Neuronal stem cell (in vitro differentiated cells): ENCODE measurements at regions not wholly inside any gene's neighbourhood (a gene's known extent, or its start where the extent isn't known, plus 50 kb on each side); places are given as distances from the start of the nearest gene placed in this dataset.

Experiments used
- DNase-seq: peaks from one replicate; pipeline ENCODE4 v3.0.0-alpha.2; 2013; ENCODE audit warnings: low spot score
- H2AFZ ChIP-seq: one replicate; pipeline ENCODE4 v1.6.1; 2013; ENCODE audit warnings: mild to moderate bottlenecking, low read length, inconsistent platforms
- H2AK5ac ChIP-seq: 2 replicates; pipeline ENCODE4 v1.6.1; 2013; ENCODE audit warnings: low read depth, mild to moderate bottlenecking, inconsistent platforms, low read length, moderate library complexity, mixed read lengths
- H2BK120ac ChIP-seq: 2 replicates; pipeline ENCODE4 v1.6.1; 2013; ENCODE audit warnings: low read depth, mild to moderate bottlenecking, inconsistent platforms, low read length, moderate library complexity, mixed read lengths
- H2BK12ac ChIP-seq: one replicate; pipeline ENCODE4 v1.6.1; 2013; ENCODE audit warnings: low read length, inconsistent platforms
- H2BK15ac ChIP-seq: 2 replicates; pipeline ENCODE4 v1.6.1; 2013; ENCODE audit warnings: mild to moderate bottlenecking, low read length, inconsistent platforms, mixed read lengths
- H2BK5ac ChIP-seq: one replicate; pipeline ENCODE4 v1.6.1; 2013; ENCODE audit warnings: inconsistent platforms, mild to moderate bottlenecking, low read length, moderate library complexity
- H3K14ac ChIP-seq: one replicate; pipeline ENCODE4 v1.6.1; 2013; ENCODE audit warnings: low read length, inconsistent platforms
- H3K18ac ChIP-seq: 2 replicates; pipeline ENCODE4 v1.6.1; 2013; ENCODE audit warnings: low read length, inconsistent platforms
- H3K23ac ChIP-seq: 2 replicates; pipeline ENCODE4 v1.6.1; 2013; ENCODE audit warnings: low read depth, mild to moderate bottlenecking, mixed read lengths, low read length, inconsistent platforms; ENCODE audit not compliant: poor library complexity
- H3K27ac ChIP-seq: replicated peaks from 3 replicates; pipeline ENCODE4 v1.5.1; 2013; ENCODE audit warnings: low read length, inconsistent platforms
- H3K27me3 ChIP-seq, 3 experiments: 2 replicates each; pipeline ENCODE4 v1.6.1; 2013; ENCODE audit warnings: low read length in 3 of 3, mild to moderate bottlenecking in 2 of 3, inconsistent platforms in 1 of 3, low read depth in 1 of 3, mixed read lengths in 1 of 3, moderate library complexity in 1 of 3; ENCODE audit not compliant: control insufficient read depth in 3 of 3, insufficient read depth in 3 of 3
- H3K36me3 ChIP-seq, 2 donors: replicated peaks in 1 of 2; 2 replicates each; pipeline ENCODE4 v1.6.1; 2013; ENCODE audit warnings: low read length in 2 of 2; ENCODE audit not compliant: control insufficient read depth in 2 of 2, insufficient read depth in 2 of 2
- H3K4ac ChIP-seq: 2 replicates; pipeline ENCODE4 v1.6.1; 2013; ENCODE audit warnings: inconsistent platforms, mild to moderate bottlenecking, low read length, moderate library complexity
- H3K4me1 ChIP-seq, 2 donors: 1 replicate in 1 of 2; 2 replicates in 1 of 2; pipeline ENCODE4 v1.6.1; 2013; ENCODE audit warnings: low read length in 2 of 2, low read depth in 1 of 2; ENCODE audit not compliant: control insufficient read depth in 2 of 2, insufficient read depth in 1 of 2
- H3K4me2 ChIP-seq: one replicate; pipeline ENCODE4 v1.6.1; 2013; ENCODE audit warnings: mild to moderate bottlenecking, low read length, inconsistent platforms; ENCODE audit not compliant: insufficient read depth, poor library complexity, severe bottlenecking
- H3K4me3 ChIP-seq, 2 donors: 2 replicates each; pipeline ENCODE4 v1.5.1; 2013; ENCODE audit warnings: low read length in 2 of 2, mild to moderate bottlenecking in 2 of 2, inconsistent platforms in 1 of 2, moderate library complexity in 1 of 2
- H3K79me1 ChIP-seq: one replicate; pipeline ENCODE4 v1.6.1; 2013; ENCODE audit warnings: low read depth, mild to moderate bottlenecking, inconsistent platforms, low read length, moderate library complexity
- H3K9ac ChIP-seq: one replicate; pipeline ENCODE4 v1.6.1; 2013; ENCODE audit warnings: mild to moderate bottlenecking, low read depth, low read length, inconsistent platforms; ENCODE audit not compliant: poor library complexity
- H3K9me3 ChIP-seq, 2 donors: replicated peaks in 1 of 2; 2 replicates each; pipeline versions ENCODE3 to v1.6.1; 2013; ENCODE audit warnings: low read length in 2 of 2, mild to moderate bottlenecking in 2 of 2, inconsistent platforms in 1 of 2, low read depth in 1 of 2, mixed read lengths in 1 of 2, moderate library complexity in 1 of 2; ENCODE audit not compliant: control insufficient read depth in 2 of 2, insufficient read depth in 1 of 2
- H4K8ac ChIP-seq: one replicate; pipeline ENCODE4 v1.6.1; 2013; ENCODE audit warnings: low read depth, mild to moderate bottlenecking, inconsistent platforms, low read length, moderate library complexity
- H4K91ac ChIP-seq: one replicate; pipeline ENCODE4 v1.6.1; 2013; ENCODE audit warnings: low read length, low read depth, mild to moderate bottlenecking, inconsistent platforms; ENCODE audit not compliant: poor library complexity
- WGBS, 2 donors: extraction: QIAGEN DNeasy Blood & Tissue Kit; methylation state at CpG; one replicate each; pipeline ENCODE4 v1.1.7; 2013; ENCODE audit warnings: missing lambda C conversion rate in 2 of 2, mixed read lengths in 1 of 2; ENCODE audit not compliant: insufficient read length in 2 of 2, insufficient replicate concordance in 1 of 2; ENCODE audit errors: extremely low coverage in 2 of 2; 5-methylcytosine and 5-hydroxymethylcytosine counted together

DNA sequence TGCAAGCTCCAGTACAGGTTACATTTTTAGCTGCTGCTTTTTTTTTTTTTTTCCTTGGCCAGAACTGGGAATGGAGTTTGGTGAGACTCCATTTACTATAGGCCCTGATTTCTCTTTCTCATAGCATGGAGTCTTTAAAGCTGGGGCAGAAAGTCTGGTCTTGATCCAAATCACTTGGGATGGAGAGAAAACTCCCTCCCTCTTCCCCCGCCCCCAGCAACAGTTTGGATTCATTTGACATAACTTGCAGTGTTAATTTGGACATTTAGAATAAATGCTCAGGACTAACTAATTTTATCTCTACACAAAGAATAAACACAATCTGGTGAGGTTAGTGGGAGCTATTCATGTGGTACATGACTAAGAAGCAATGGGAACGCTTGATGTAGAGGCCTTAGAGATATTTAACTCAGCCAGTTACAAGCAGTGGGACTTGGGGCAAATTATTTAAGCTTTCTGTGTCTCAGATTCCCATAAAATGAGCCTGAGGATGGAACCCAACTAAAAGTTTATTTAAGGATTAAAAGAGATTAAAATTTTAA lies 107.3 kb upstream of the ARHGAP5 start:
- peaks cover 0 to 4% of the 10 kb centered on the region in 2 donors for H3K4me1 ChIP-seq
- no peak overlapping the region for H3K4me3 ChIP-seq
- no CpG with 5 or more reads among the region's 2 CpGs for WGBS, 2 donors
- H3K9ac ChIP-seq = no peak overlapping the region
- no peak overlapping the region for H2AK5ac ChIP-seq
- no peak overlapping the region for H3K18ac ChIP-seq
- H4K8ac ChIP-seq = no peak overlapping the region
- no peak overlapping the region for H3K27ac ChIP-seq
- no peak overlapping the region for H2BK15ac ChIP-seq
- H3K9me3 ChIP-seq = peaks cover 6 to 15% of the 10 kb centered on the region in 2 donors
- H2BK5ac ChIP-seq = no peak overlapping the region
- H3K36me3 ChIP-seq = no peaks in the 10 kb centered on the region
- no peak overlapping the region for H2AFZ ChIP-seq
- no peak overlapping the region for H2BK12ac ChIP-seq
- H2BK120ac ChIP-seq = no peak overlapping the region
- no peak for DNase-seq
- H3K27me3 ChIP-seq = no peaks in the 10 kb centered on the region
- H3K79me1 ChIP-seq = no peaks in the 10 kb centered on the region
- H3K23ac ChIP-seq = no peak overlapping the region
- no peak overlapping the region for H4K91ac ChIP-seq
- H3K4me2 ChIP-seq = no peak overlapping the region
- H3K14ac ChIP-seq = no peak overlapping the region
- no peak overlapping the region for H3K4ac ChIP-seq

DNA sequence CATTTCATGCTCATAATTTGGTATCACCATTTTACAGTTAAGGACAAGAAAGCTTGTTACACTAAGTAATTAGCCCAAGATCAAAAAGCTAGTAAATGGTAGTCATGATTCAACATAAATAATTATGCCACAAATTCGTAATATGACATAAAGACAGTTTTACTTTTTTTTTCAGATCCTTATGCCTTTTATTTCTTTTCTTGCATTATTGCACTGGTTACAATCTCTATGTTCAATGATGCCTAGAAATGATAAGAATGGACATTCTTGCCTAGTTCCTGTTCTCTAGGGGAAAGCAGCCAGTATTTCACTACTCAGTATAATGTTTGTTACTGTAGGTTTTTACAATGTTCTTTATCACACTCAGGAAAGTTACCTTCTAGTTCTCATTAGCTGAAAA lies 106.4 kb upstream of the ARHGAP5 start:
- no peak for DNase-seq

DNA sequence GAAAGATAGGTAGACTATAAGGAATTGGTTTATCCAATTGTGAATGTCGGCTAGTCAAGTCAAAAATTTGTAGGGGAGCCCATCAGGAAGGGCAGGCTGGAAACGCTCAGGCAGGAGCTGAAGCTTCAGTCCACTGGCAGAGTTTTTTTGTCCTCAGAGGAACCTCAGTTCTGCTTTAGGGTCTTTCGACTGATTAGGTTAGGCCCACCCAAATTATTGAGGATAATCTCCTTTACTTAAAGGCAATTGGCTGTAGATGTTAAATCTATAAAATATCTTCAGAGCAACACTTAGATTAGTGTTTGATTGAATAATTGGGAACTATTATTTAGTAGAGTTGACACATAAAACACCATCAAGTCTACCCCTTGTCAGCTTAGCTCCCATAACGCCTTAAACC lies 105.5 kb upstream of the ARHGAP5 start:
- no CpG with 5 or more reads among the region's 4 CpGs for WGBS, 2 donors
- H3K27me3 ChIP-seq = no peaks in the 10 kb centered on the region
- no peak overlapping the region for H4K8ac ChIP-seq
- H3K36me3 ChIP-seq = no peaks in the 10 kb centered on the region
- no peak overlapping the region for H3K23ac ChIP-seq
- no peaks in the 10 kb centered on the region for H3K79me1 ChIP-seq
- H3K4ac ChIP-seq = no peak overlapping the region
- no peak for DNase-seq
- no peak overlapping the region for H3K4me3 ChIP-seq
- no peak overlapping the region for H3K18ac ChIP-seq
- peaks cover 0 to 1% of the 10 kb centered on the region in 2 donors for H3K4me1 ChIP-seq
- H2BK15ac ChIP-seq = no peak overlapping the region
- H2BK120ac ChIP-seq = no peak overlapping the region
- no peak overlapping the region for H2AFZ ChIP-seq
- no peak overlapping the region for H2AK5ac ChIP-seq
- H2BK5ac ChIP-seq = no peak overlapping the region
- peaks cover 6 to 18% of the 10 kb centered on the region in 2 donors for H3K9me3 ChIP-seq
- no peak overlapping the region for H4K91ac ChIP-seq
- no peak overlapping the region for H3K14ac ChIP-seq
- no peak overlapping the region for H2BK12ac ChIP-seq
- no peak overlapping the region for H3K9ac ChIP-seq
- H3K27ac ChIP-seq = no peak overlapping the region
- no peak overlapping the region for H3K4me2 ChIP-seq

More for the DNA sequence above, 106.4 kb upstream of the ARHGAP5 start:
- Histone ChIP-seq H3K4me2 (no peak overlapping the region), H2AFZ (no peak overlapping the region), H3K79me1 (no peaks in the 10 kb centered on the region), H3K18ac (no peak overlapping the region), H3K27ac (no peak overlapping the region), H2AK5ac (no peak overlapping the region), H3K14ac (no peak overlapping the region), H3K36me3 (no peaks in the 10 kb centered on the region), H3K4me3 (no peak overlapping the region), H3K4ac (no peak overlapping the region), H2BK15ac (no peak overlapping the region), H2BK5ac (no peak overlapping the region), H3K27me3 (no peaks in the 10 kb centered on the region), H3K4me1 (peaks cover 0 to 4% of the 10 kb centered on the region in 2 donors), H3K9me3 (peaks cover 6 to 18% of the 10 kb centered on the region in 2 donors), H3K23ac (no peak overlapping the region), H4K8ac (no peak overlapping the region), H2BK120ac (no peak overlapping the region), H2BK12ac (no peak overlapping the region), H4K91ac (no peak overlapping the region), H3K9ac (no peak overlapping the region)
- no CpG with 5 or more reads among the region's 1 CpG for WGBS, 2 donors

DNA sequence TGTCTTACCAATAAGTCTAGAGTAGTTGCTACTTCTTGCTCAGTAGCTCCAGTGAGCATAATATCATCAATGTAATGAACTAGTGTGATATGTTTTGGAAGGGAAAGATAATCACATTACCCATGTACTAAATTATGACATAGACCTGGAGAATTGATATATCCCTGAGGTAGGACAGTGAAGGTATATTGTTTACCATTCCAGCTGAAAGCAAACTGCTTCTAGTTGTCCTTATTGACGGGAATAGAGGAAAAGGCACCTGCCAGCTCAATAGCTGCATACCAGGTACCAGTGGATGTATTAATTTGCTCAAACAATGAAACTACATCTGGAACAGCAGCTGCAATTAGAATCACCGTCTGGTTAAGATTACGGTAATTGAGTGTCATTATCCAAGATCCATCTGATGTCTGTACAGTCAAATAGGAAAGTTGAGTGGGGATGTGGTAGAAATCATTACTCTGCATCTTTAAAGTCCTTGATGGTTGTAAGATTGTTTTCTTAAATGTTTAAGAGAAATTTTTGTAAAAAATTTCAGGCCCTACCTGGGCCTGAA lies 100.0 kb upstream of the ARHGAP5 start:
- no peak overlapping the region for H3K9ac ChIP-seq
- no peaks in the 10 kb centered on the region for H3K79me1 ChIP-seq
- H3K18ac ChIP-seq = no peak overlapping the region
- no peak overlapping the region for H3K4me3 ChIP-seq
- no peak overlapping the region for H2BK120ac ChIP-seq
- no peak overlapping the region for H3K23ac ChIP-seq
- no peak overlapping the region for H2AK5ac ChIP-seq
- DNase-seq = no peak
- no peak overlapping the region for H2BK12ac ChIP-seq
- no peaks in the 10 kb centered on the region for H3K27me3 ChIP-seq
- no peak overlapping the region for H4K8ac ChIP-seq
- H3K27ac ChIP-seq = no peak overlapping the region
- no peak overlapping the region for H3K4me2 ChIP-seq
- H3K4ac ChIP-seq = no peak overlapping the region
- WGBS, 2 donors = no CpG with 5 or more reads among the region's 3 CpGs
- no peaks in the 10 kb centered on the region for H3K4me1 ChIP-seq
- no peak overlapping the region for H3K14ac ChIP-seq
- no peak overlapping the region for H2AFZ ChIP-seq
- no peaks in the 10 kb centered on the region for H3K36me3 ChIP-seq
- peaks cover 6 to 12% of the 10 kb centered on the region in 2 donors for H3K9me3 ChIP-seq
- H2BK5ac ChIP-seq = no peak overlapping the region
- no peak overlapping the region for H2BK15ac ChIP-seq
- no peak overlapping the region for H4K91ac ChIP-seq
